ENCODE measurements at regions not wholly inside any gene's neighbourhood (a gene's known extent, or its start where the extent isn't known, plus 50 kb on each side); places are given as distances from the start of the nearest gene placed in this dataset.

DNA sequence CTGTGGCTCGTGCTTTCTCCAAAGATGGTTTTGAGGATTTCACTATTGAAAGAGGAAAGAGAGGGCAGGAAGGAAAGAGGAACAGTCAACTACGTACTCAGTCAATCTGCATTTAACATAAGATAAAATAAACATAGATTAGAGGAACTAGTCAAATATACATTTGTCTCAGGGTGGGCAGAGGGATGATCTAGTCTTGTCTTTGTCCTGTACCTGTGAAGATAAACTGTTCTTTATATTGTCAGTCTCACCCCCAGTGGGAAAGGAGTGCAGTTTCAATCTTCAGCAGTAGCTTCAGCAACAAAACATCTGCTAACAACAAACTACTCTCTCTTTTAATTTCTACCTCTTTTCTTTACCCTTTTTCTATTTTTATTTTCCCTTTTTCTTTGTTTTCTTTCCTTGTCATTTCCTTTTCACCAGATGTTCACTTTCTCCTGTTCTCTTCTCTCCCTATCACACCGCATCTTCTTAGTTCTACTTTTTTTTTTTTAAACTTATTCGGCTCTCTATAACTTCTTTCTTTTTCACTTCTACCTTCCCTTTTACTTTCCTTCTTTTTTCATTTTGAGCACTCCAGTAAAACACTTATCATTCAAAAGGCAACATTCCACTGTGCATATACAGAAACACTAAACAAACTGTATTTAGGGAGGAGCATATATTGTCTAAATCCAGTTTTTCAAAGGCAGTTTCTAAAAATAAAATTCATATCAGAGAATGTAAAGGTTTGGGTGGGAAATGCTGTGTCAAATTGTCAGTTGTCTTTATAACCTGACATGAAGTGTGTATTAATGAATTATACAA, 51.4 kb upstream of the GUCY1A1 start:
- TF ChIP-seq, protein P1, sequence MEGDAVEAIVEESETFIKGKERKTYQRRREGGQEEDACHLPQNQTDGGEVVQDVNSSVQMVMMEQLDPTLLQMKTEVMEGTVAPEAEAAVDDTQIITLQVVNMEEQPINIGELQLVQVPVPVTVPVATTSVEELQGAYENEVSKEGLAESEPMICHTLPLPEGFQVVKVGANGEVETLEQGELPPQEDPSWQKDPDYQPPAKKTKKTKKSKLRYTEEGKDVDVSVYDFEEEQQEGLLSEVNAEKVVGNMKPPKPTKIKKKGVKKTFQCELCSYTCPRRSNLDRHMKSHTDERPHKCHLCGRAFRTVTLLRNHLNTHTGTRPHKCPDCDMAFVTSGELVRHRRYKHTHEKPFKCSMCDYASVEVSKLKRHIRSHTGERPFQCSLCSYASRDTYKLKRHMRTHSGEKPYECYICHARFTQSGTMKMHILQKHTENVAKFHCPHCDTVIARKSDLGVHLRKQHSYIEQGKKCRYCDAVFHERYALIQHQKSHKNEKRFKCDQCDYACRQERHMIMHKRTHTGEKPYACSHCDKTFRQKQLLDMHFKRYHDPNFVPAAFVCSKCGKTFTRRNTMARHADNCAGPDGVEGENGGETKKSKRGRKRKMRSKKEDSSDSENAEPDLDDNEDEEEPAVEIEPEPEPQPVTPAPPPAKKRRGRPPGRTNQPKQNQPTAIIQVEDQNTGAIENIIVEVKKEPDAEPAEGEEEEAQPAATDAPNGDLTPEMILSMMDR (IDR thresholded peaks at IDR 0.05), result no peak
- TF ChIP-seq SMC3 (IDR thresholded peaks at IDR 0.05; ENCODE audit: low read depth, low read length), result no peak
- TF ChIP-seq, protein P2, sequence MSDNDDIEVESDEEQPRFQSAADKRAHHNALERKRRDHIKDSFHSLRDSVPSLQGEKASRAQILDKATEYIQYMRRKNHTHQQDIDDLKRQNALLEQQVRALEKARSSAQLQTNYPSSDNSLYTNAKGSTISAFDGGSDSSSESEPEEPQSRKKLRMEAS (IDR thresholded peaks at IDR 0.05; ENCODE audit: low read depth), result no peak
- TF ChIP-seq, protein P3, sequence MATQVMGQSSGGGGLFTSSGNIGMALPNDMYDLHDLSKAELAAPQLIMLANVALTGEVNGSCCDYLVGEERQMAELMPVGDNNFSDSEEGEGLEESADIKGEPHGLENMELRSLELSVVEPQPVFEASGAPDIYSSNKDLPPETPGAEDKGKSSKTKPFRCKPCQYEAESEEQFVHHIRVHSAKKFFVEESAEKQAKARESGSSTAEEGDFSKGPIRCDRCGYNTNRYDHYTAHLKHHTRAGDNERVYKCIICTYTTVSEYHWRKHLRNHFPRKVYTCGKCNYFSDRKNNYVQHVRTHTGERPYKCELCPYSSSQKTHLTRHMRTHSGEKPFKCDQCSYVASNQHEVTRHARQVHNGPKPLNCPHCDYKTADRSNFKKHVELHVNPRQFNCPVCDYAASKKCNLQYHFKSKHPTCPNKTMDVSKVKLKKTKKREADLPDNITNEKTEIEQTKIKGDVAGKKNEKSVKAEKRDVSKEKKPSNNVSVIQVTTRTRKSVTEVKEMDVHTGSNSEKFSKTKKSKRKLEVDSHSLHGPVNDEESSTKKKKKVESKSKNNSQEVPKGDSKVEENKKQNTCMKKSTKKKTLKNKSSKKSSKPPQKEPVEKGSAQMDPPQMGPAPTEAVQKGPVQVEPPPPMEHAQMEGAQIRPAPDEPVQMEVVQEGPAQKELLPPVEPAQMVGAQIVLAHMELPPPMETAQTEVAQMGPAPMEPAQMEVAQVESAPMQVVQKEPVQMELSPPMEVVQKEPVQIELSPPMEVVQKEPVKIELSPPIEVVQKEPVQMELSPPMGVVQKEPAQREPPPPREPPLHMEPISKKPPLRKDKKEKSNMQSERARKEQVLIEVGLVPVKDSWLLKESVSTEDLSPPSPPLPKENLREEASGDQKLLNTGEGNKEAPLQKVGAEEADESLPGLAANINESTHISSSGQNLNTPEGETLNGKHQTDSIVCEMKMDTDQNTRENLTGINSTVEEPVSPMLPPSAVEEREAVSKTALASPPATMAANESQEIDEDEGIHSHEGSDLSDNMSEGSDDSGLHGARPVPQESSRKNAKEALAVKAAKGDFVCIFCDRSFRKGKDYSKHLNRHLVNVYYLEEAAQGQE (IDR thresholded peaks at IDR 0.05; ENCODE audit: low read depth, low read length), result no peak
- TF ChIP-seq TEAD4 (IDR thresholded peaks at IDR 0.05; ENCODE audit: borderline replicate concordance, insufficient read depth), result no peak
- no peak for TF ChIP-seq EP300 (IDR thresholded peaks at IDR 0.05; ENCODE audit: borderline replicate concordance in 1 of 2, low read depth in 1 of 2, low read length in 1 of 2)
- no peak for TF ChIP-seq FOXM1 (IDR thresholded peaks at IDR 0.05; ENCODE audit: low read depth)
- TF ChIP-seq, protein P4, sequence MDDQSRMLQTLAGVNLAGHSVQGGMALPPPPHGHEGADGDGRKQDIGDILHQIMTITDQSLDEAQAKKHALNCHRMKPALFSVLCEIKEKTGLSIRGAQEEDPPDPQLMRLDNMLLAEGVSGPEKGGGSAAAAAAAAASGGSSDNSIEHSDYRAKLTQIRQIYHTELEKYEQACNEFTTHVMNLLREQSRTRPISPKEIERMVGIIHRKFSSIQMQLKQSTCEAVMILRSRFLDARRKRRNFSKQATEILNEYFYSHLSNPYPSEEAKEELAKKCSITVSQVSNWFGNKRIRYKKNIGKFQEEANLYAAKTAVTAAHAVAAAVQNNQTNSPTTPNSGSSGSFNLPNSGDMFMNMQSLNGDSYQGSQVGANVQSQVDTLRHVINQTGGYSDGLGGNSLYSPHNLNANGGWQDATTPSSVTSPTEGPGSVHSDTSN (IDR thresholded peaks at IDR 0.05), result no peak
- no peak for TF ChIP-seq RFX5 (IDR thresholded peaks at IDR 0.05; ENCODE audit: low read length)
